Left lung (tissue), 4 donors: ENCODE measurements at regions not wholly inside any gene's neighbourhood (a gene's known extent, or its start where the extent isn't known, plus 50 kb on each side); places are given as distances from the start of the nearest gene placed in this dataset.

Source experiments
- ATAC-seq: fragments of 200-7000 bp; cut with Tn5 transposase; one replicate; pipeline ENCODE4 v1.9.1; 2020; ENCODE audit warnings: moderate library complexity
- DNase-seq, 4 donors: peaks; one replicate each; pipeline ENCODE4 v3.0.0-alpha.2; 2013 to 2020
- H3K27ac ChIP-seq, 2 donors: fragments of 200-600 bp; sonication (generic) in 1 of 2; one replicate each; pipeline versions ENCODE4 v1.5.0 to v1.8.0; 2020 to 2021
- H3K27me3 ChIP-seq, 2 donors: fragments of 200-600 bp; sonication (generic) in 1 of 2; one replicate each; pipeline versions ENCODE4 v1.5.0 to v1.8.0; 2020 to 2021
- H3K36me3 ChIP-seq, 2 donors: fragments of 200-600 bp; sonication (generic) in 1 of 2; one replicate each; pipeline versions ENCODE4 v1.5.0 to v1.8.0; 2020 to 2021
- H3K4me1 ChIP-seq, 2 donors: fragments of 200-600 bp; one replicate each; pipeline ENCODE4 v1.8.0; 2021
- H3K4me3 ChIP-seq, 2 donors: fragments of 200-600 bp; sonication (generic) in 1 of 2; one replicate each; pipeline versions ENCODE4 v1.5.0 to v1.8.0; 2020 to 2021; ENCODE audit warnings: mild to moderate bottlenecking in 1 of 2
- H3K9me3 ChIP-seq, 2 donors: fragments of 200-600 bp; sonication (generic) in 1 of 2; one replicate each; pipeline versions ENCODE4 v1.5.0 to v1.8.0; 2020 to 2021
- CTCF ChIP-seq, 2 donors: fragments of 200-600 bp; sonication (generic) in 1 of 2; IDR thresholded peaks; one replicate each; pipeline versions ENCODE4 v1.5.0 to v1.8.0; 2021; ENCODE audit warnings: antibody characterized with exemption in 2 of 2
- intact Hi-C, 2 donors: fragments of 100-400 bp; cut with DNase I; formaldehyde crosslinking; loops; one replicate each; pipeline versions ENCODE4 v1.11.2 to v1.14.2; 2022
- donor health status: DM: no; HTN: yes; CAD: no.
- donor health status: DM: no; HTN: no; CAD: no.

GRCh38 chr15:69557020-69557706 is 104.5 kb downstream of the RPLP1 start:
- Histone ChIP-seq H3K27me3 (no peaks in the 10 kb centered on the region), H3K9me3 (peaks cover 0 to 7% of the 10 kb centered on the region in 2 donors), H3K36me3 (no peaks in the 10 kb centered on the region), H3K4me3 (no peak overlapping the region), H3K4me1 (no peaks in the 10 kb centered on the region), H3K27ac (peak overlapping the region in 1 of 2 donors; percentile 39)
- no peak for TF ChIP-seq CTCF (IDR thresholded peaks at IDR 0.05)
- DNase-seq (peak in 2 of 4 donors; percentile 44 to 50), ATAC-seq (peak; percentile 93)
- intact Hi-C loops, result no loop called here

- no peak for DNase-seq
- ATAC-seq, result no peak
- Histone ChIP-seq H3K9me3 (peaks cover 0 to under 1% of the 10 kb centered on the region in 2 donors), H3K36me3 (no peaks in the 10 kb centered on the region), H3K27me3 (no peaks in the 10 kb centered on the region), H3K4me3 (no peak overlapping the region), H3K4me1 (no peaks in the 10 kb centered on the region), H3K27ac (peak overlapping the region in 1 of 2 donors; percentile 39)
- no peak for TF ChIP-seq CTCF (IDR thresholded peaks at IDR 0.05)
- intact Hi-C loops, result no loop called here
Measured at GRCh38 chr15:69557707-69558409, 105.2 kb downstream of the RPLP1 start.

- Histone ChIP-seq H3K4me1 (no peaks in the 10 kb centered on the region), H3K27me3 (no peaks in the 10 kb centered on the region), H3K9me3 (no peaks in the 10 kb centered on the region), H3K27ac (no peak overlapping the region), H3K36me3 (no peaks in the 10 kb centered on the region), H3K4me3 (no peak overlapping the region)
- DNase-seq (no peak), ATAC-seq (no peak)
- intact Hi-C loops, result no loop called here
- TF ChIP-seq CTCF (IDR thresholded peaks at IDR 0.05), result no peak
Measured at GRCh38 chr15:69559440-69560190, 107.0 kb downstream of the RPLP1 start.

GRCh38 chr15:69561071-69561784 is 108.6 kb downstream of the RPLP1 start:
- ATAC-seq, result peak; percentile 10

More at GRCh38 chr15:69561071-69561784, 108.6 kb downstream of the RPLP1 start:
- Histone ChIP-seq H3K36me3 (no peaks in the 10 kb centered on the region), H3K4me3 (no peak overlapping the region), H3K27ac (no peak overlapping the region), H3K9me3 (no peaks in the 10 kb centered on the region), H3K4me1 (no peaks in the 10 kb centered on the region), H3K27me3 (no peaks in the 10 kb centered on the region)
- intact Hi-C loops, result no loop called here
- no peak for TF ChIP-seq CTCF (IDR thresholded peaks at IDR 0.05)
- DNase-seq, result peak in 1 of 4 donors; percentile 38
